SKM-1 (cell line): ENCODE measurements at regions not wholly inside any gene's neighbourhood (a gene's known extent, or its start where the extent isn't known, plus 50 kb on each side); places are given as distances from the start of the nearest gene placed in this dataset.
"Not testable (repeated sequence)": the region's sequence is repeated elsewhere in the genome, so short reads cannot be mapped to it uniquely, and the experiment has no call there.

Experiments used
- DNase-seq: peaks from one replicate; lab custom pipeline; 2025; ENCODE audit not compliant: unreplicated experiment; lab: John Stamatoyannopoulos, UW

DNA sequence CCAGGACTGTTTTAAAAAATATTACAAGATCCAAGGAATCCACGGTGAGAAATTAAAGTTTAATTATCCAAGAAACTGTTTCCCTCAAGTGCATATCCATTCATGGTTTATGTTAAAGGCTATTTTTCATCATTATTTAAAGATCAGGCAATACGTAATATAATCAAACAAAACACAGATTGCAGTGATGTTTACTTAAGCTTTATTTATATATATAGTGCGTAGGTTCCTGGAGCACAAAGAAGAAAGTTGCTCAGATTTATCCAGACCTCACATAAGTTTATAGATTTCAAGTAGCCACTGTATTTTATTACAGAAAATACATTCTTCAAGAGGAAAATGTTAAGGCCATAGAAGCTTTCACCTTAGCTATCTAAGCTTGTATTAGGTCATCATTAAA is 210.0 kb upstream of the KLF14 start:
- no peak for DNase-seq

DNA sequence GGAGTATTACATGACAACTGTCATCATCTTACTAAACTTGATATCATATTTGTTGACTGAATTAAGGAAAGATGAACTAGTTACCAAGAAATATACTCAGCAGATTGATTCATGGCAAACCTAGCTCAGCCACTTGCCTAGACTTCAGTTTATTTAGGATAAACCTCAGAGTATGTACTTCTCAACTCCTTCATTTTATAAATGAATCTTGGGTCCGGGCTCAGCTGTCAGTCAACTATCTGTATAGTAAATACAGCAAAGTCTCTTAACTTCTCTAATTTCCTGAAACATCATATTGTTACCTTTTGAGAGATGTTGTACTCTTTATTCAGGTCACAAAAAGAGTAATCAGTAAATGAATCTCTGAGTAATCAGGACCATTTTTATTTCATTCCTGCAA is 211.0 kb upstream of the KLF14 start:
- DNase-seq = no peak

DNA sequence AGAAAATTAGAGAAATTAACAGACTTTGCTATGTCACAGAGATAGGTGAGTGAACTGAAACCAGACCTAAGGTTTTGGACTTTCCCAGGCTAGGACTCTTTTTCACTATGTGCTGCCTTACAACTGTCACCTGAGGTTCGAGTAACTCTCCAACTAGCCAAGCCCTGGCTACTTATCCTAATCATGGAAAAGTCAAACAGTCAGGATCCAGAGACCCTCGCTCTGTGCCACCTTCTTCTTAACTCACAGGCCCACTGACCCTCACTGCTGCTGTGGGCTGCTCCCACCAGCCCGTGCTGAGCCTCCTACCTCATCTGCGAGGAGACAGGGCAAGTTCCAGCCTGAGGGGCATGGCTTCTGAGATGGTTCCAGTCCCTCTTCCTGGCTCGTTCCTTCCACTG is 211.4 kb upstream of the KLF14 start:
- DNase-seq = no peak

DNA sequence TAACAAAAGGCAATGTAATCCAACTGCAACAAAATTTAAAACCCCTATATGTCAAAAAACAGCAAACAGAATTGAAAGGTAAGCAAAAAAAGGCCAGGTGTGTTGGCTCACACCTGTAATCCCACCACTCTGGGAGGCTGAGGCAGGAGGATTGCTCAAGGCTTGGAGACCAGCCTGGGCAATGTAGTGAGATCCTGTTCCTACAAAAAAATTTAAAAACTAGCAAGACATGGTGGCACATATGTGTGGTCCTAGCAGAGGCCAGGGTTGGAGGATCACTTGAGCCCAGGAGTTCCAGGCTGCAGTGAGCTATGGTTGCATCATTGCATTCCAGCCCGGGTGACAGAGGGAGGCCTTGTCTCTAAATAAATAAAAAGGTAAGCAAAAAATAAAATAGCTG is 212.1 kb upstream of the KLF14 start:
- no peak for DNase-seq

DNA sequence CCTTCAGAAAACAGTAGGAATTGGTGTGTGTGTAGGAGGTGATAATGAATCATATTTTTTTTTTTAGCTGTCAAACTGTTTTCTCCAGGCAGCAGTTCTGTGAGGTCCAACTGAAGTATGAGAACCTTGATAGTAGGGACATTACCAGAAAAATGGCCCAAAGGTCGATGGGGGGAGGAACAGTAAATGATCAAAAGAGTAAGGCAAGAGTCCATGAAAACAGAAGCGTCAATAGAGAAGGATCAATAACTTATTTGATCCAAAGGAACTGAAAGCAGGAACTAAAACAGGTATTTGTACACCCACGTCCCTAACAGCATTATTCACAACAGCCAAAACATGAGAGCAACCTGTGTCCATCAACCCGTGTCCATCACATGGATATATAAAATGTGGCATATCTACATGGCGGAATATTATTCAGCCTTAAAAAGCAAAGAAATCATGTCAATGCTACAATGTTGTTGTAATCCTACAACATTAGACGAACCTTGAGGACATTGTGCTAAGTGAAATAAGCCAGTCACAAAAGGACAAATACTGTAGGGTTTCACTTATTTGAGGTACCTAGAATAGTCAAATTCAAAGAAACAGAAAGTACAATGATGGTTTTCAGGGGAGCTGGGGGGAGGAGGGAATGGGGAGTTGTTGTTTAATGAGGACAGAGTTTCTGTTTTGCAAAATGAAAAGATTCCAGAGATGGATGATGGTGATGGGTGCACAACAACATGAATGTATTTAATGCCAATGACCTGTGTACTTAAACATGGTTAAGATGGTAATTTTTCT is 214.0 kb upstream of the KLF14 start:
- DNase-seq = no peak

DNA sequence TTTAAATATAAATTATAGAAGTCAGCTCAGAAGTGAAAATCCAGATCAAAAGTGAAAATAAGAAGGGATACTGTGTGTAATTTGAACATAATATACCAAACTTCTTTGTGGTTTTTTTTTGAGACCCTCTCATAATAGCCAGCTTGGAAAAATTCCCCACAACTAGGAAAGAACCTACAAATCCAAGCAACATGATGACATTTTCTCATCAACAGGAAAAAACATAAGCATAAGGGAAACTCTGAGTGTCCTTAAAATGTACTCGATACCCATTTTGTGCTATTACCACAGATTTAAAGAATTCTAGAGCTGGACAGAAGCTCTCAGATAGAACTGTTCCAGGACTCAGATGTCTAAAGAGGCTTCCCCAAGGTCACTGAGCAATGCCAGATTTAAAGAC is 214.8 kb upstream of the KLF14 start:
- no peak for DNase-seq

DNA sequence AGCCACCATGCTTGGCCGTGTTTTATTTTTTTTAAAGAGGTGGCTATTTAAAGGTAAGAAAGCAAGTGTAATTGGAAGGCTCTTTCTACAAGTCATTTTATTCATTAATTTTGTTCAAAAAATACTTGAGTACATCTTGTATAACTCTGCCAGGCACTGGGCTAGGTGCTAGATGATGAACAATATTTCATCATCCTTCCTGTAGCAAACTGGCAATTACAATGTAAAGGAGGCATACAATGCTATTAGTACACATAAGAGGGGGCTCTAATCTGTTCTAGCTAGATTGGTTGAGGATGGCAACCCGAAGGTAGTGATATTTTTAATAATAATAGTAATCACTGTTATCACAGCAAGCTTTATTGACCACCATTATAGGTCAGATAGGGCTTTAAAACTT is 215.5 kb upstream of the KLF14 start:
- DNase-seq = no peak

DNA sequence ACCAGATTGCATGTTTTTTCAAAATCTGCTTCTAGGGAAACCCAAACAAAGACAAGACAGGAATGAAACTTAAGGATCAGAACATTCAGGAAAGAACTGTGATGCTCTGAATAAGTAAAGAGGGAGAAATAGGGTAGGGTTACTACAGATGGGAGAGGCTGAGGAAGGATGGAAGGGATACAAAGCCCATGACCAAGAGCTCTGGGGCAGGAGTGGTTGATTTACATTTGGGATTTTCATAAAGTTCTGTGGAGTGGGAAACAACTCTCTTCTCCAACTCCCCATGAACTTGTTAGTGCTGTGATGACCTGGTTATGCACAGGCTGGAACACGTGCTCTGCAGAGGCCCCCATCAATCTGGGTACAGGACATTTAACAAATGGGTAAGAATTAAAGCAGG is 216.0 kb upstream of the KLF14 start:
- DNase-seq = no peak

DNA sequence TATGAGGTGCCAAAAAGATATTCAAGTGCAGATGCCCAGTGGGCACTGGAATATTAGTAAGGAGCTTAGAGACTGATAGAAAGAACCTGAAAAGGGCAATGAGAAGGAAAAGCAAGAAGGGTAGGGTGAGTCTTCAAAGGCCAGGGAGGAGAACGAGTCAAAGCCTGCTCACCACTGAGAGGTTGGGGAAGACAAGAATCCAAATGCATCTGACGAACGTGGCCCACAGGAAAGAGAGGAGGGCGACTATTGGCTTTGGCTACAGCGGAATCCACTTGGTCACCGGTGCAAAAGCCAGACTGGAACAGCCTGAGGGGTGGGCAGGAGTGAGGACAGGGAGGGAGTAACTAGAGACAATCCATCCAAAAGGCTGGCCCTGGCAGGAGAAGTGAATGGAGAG is 216.7 kb upstream of the KLF14 start:
- DNase-seq = no peak

DNA sequence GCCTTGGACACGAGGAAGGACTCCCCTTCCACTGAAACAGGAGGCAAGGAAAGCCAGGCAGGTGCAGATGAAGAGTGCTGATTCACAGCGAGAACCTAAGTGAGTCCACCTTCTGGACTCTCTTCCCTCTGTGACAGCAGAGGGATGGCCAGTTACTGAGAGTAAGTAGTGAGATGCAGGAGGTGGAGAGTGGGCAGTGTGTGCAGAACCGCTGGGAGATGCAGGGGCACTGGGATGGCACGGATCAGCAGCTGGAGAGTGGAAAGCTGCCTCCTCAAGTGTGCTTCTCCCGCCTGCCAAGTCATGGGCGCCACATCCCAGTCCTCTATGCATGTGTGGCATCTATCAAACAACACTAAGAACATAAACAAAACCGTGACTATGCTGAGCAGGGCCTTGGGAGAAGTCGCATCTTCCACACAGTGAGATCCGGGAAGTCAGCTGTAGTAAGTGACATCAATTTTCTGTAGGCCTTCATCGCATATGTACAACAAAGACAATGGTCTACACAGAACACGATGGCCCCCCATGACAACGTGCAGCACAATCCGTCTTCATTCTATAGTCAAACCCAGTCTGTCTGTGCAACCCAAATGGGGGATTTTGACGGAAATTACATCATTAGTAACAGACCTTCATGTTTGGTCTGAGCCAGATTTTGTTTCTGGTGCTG is 217.4 kb upstream of the KLF14 start:
- no peak for DNase-seq

DNA sequence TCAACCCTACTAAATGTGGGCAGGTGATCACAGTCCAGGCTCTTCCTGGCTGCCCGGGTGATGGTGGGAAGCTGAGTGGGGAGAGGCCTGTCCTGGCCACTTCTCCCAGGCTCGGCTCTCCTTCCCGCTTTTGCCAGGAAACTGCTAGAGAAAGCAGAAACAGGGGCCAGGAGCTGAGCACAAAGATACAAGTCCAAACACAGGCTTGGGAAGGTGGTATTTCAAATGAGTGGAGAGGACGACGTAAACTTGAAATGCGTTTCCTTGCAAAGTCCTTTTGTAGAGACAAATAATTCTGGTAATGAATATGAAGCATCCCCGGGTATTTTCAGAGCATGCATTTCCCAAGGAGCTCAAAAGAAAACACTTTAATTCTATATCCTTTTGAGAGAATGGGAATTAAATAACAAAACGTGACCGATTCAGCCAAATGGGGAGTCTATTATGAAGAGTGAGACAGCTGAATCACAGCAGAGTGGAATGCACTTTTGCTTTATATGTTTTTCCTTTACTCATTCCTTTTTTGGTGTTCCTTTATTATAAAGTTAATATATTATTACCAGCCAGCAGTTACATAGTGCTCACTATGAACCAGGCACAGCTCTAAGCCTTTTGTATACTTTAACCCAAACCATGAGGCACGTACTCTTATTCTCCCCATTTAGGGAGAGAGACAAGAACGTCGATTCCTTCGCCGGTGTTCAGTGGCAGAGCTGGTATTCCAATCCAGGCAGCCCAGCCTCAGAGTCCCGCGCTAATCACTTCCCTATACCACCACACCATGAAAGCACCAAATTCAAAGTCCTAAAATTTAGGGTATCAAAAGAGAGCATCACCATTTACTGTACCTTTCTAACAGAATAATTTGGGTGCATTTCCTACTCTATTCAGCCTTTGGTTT is 218.2 kb upstream of the KLF14 start:
- DNase-seq = no peak

DNA sequence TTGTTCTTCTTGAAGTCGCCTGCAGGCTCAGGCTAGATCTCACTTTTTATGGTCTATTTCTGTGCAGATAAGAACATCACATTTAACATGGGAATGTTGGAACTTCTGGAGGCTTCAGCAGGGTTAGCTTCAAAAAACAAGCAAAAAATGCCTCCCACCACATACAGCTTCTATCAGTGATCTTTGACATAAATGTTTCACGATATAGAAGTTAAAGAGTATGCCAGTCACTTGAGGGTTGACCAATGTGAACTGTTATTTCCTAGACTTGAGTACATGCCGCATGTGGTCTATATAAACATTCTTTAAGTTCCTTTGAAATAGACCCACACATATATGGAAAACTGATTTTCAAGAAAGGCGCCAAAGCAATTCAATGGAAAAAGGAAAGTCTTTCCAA is 219.2 kb upstream of the KLF14 start:
- DNase-seq = no peak

DNA sequence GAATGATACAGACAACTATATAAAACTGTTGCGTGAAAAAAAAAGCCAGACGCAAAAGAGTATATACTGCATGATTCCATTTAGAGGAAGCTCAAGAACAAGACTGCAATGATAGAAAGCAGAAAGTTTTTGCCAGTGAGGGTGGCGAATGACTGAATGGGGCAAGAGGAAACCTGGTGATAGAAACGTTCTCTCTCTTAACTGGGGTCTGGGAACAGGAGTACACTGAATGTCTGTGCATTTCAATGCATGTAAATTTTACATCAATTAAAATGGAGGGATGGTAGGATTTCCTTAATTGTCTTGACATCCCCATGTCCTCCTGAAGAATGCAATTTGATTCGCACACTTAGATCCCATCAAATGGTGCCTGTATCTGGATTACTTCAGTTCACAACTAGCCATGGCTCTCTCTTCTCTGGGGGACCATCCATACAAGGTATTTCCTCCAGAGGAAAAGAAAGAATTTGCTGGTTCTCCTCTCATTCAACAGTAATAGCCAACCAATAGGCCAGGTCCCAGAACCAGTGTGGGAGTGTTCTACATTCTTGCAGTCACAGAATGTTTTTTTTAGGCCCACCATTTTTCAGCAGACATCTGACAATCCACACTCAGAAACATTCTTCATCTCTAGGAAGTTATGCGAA is 221.0 kb upstream of the KLF14 start:
- no peak for DNase-seq

DNA sequence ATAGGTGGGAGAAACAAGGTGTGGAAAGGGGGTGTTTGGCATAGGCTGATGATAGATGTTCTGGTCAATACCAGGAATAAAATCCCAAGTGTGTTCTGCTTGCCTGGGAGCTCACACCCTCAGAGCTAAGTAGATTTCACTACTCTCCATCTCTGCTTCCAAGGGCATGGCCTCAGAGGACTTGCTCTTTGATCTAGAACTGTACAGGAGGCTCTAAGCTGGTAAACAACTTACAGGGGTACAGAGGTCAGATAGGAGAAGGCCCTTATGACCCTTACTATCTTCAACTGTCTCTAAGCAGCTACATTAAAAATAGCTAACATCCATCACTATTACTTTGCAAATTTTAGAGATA is 221.5 kb upstream of the KLF14 start:
- no peak for DNase-seq

DNA sequence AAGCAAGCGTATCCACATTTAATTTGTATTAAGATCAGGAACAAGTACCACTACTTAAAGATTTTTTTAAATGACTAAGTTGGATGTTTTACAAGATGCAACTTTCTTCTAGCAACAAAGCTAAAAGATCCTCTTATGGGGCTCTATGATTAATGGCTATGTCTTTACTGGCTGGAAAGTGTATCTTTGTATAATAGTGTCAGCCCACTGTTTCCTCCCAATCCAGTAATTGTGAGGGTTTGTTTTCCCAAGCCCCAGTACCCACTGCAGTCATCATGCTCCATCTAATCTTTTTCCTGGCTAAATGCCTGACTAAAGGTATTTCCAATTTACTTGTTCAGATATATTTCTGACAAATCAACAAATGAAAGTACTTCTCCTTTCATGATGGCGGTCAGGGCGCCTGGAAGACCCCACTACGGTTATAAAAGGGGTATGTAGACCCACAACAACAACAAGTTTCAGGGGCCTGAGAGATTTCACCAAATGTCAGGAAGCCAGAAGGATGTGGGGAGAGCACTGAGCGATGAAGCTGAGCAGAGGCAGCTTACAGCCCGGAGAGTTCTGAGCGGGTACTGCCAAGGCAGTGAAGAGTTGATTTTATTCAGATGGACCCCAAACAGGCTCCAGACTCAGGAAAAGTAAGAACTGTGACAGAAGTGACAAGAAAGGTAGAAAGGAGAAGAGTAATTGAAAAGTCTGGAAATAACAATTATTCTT is 222.6 kb upstream of the KLF14 start:
- no peak for DNase-seq

DNA sequence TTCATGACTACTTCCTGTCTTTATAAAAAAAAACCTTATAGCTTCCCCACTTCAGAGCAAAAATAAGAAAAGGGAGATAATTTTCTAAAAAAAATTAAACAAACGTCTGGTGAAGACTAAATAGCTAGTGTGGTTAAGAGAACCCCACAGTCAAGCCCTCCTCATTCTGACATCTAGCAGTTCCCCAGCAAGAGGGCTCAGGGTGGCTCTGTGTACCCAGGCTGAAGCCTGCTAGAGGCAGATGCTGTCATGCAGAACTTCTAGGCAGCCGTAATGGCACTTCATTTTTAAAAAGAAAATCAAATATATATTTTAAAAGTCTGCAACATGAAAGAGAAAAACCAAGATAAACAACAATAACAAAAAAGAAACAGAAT is 223.1 kb upstream of the KLF14 start:
- DNase-seq = no peak

DNA sequence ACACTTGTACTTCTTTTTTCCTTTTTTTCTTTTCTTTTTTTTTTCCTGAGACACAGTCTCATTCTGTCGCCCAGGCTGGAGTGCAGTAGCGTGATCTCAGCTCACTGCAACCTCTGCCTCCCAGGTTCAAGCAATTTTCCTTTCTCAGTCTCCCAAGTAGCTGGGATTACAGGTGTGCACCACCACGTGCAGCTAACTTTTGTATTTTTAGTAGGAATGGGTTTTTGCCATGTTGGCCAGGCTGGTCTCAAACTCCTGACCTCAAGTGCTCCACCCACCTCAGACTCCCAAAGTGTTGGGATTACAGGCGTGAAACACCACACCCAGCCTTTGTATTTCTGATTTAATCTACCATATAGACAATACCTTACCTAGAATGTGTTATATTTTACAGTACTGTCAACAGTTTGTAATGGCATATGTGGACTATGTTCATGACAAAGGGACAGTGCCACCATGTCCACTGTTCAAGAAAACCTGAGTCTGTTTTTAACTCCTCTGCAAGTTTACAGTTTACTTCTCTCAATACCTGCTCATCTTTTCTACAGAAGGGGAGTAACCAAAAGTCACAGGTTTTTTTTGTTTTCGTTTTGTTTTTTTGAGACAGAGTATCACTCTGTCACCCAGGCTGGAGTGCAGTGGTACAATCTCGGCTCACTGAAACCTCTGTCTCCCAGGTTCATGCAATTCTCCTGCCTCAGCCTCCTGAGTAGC is 223.9 kb upstream of the KLF14 start:
- DNase-seq = not testable (repeated sequence)

DNA sequence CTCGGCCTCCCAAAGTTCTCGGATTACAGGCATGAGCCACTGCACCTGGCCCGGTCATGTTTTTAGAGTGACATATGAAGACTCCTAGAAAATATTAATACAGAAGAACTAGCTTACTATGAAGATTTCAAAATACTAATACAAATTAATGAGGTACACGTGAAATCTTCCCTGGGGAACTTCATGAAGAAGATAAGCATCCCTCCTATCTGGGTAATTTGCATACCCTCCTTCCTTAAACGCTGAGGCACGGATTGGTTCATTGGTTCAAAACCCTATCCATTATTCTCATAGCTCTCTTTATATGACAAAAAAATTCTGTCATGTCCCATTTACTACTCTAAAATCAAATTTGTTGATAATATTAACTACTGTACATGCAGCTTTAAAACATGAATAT is 224.8 kb upstream of the KLF14 start:
- DNase-seq = no peak

DNA sequence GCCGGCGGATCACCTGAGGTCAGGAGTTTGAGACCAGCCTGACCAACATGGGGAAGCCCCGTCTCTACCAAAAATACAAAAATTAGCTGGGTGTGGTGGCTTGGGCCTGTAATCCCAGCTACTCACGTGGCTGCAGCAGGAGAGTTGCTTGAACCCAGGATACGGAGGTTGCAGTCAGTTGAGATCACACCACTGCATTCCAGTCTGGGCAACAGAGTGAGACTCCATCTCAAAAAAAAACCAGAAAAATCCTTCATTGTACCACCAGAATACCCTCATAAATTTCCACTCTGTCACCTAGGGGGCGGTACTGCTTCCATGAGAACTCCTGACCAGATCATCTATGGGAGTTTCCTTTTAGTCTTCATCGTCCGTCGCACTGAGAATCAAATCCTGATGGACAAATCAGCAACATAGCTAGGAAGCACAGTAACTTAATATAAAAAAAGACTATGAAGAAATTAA is 225.8 kb upstream of the KLF14 start:
- DNase-seq = no peak
